IMR-90 (cell line): ENCODE measurements at regions not wholly inside any gene's neighbourhood (a gene's known extent, or its start where the extent isn't known, plus 50 kb on each side); places are given as distances from the start of the nearest gene placed in this dataset.

ENCODE experiments used
- BHLHE40 ChIP-seq: fragments of 150-350 bp; IDR thresholded peaks from 2 replicates; pipeline ENCODE4 v1.6.1; 2016; ENCODE audit warnings: mild to moderate bottlenecking, low read depth, low read length
- FOS ChIP-seq: fragments of 150-350 bp; IDR thresholded peaks from 2 replicates; pipeline ENCODE4 v1.6.1; 2016; ENCODE audit warnings: low read depth, low read length
- POLR2A ChIP-seq: IDR thresholded peaks from 2 replicates; pipeline ENCODE4 v1.6.1; 2012; ENCODE audit warnings: mild to moderate bottlenecking, low read depth, low read length
- TF ChIP-seq, protein P1 (sequence below): conservative IDR thresholded peaks from 2 replicates; pipeline ENCODE4 v1.5.1; 2012; ENCODE audit warnings: mild to moderate bottlenecking, low read depth, low read length, improper control_type of control experiment

DNA sequence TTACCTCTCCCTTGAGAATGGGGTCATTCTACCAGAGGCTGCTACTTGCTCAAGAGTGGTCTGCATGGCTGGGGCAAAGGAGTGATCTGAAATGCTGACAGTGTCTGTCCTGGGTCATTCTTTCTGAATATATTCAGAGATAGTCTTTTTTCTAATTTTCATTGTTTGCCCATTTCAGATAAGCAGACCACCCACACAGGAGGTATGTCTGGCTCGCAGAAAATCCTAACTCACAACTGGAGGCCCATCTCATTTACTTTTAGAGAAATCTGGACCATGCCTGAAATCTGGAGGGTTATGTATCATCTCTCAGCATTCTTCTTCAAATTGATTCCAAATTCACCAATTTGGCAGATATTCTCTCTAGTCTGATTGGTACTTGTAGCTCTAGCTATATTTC is 227.6 kb downstream of the SEC61B start:
- TF ChIP-seq POLR2A (no peak), BHLHE40 (no peak), FOS (no peak)
- TF ChIP-seq, protein P1, sequence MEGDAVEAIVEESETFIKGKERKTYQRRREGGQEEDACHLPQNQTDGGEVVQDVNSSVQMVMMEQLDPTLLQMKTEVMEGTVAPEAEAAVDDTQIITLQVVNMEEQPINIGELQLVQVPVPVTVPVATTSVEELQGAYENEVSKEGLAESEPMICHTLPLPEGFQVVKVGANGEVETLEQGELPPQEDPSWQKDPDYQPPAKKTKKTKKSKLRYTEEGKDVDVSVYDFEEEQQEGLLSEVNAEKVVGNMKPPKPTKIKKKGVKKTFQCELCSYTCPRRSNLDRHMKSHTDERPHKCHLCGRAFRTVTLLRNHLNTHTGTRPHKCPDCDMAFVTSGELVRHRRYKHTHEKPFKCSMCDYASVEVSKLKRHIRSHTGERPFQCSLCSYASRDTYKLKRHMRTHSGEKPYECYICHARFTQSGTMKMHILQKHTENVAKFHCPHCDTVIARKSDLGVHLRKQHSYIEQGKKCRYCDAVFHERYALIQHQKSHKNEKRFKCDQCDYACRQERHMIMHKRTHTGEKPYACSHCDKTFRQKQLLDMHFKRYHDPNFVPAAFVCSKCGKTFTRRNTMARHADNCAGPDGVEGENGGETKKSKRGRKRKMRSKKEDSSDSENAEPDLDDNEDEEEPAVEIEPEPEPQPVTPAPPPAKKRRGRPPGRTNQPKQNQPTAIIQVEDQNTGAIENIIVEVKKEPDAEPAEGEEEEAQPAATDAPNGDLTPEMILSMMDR: no peak
